Eye (tissue), 1 donor: ENCODE measurements at regions not wholly inside any gene's neighbourhood (a gene's known extent, or its start where the extent isn't known, plus 50 kb on each side); places are given as distances from the start of the nearest gene placed in this dataset.

ENCODE experiments used
- DNase-seq: peaks from one replicate; pipeline ENCODE4 v3.0.0-alpha.2; 2015

DNA sequence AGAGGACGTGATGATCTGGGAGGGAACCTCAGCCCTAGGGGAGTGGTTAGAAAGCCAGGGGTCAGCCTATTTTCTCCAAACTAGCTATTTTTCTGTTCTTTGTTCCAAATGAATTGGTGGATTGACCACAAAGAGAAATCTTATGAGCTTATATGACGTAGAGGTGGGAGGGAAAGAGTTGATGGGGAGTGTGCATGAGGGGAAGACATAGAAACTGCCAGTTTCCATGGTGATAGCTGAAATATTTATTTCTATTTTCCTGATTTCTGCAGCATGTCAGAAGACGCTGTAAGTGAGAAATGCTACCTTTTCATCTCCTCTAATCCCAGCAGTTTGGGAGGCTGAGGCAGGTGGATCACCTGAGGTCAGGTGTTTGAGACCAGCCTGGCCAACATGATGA lies 51.4 kb upstream of the CISTR start:
- DNase-seq = no peak

DNA sequence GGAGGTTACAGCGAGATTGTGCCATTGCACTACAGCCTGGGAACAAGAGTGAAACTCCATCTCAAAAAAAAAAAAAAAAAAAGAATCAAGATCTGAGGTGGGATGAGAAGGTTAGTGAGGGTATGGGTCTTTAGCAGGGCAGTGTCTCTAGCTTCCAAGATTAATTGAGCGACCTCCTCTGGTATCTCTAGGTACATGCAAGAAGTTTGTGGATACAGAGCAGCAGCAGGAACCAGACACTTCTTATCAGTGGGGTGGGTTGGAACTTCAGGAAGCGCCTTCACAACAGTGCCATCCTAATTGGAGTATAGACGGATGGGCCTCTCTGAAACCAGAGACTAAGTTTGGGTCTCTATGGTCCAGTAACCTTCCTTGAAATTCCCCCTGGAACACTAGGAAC lies 51.9 kb upstream of the CISTR start:
- DNase-seq = no peak

DNA sequence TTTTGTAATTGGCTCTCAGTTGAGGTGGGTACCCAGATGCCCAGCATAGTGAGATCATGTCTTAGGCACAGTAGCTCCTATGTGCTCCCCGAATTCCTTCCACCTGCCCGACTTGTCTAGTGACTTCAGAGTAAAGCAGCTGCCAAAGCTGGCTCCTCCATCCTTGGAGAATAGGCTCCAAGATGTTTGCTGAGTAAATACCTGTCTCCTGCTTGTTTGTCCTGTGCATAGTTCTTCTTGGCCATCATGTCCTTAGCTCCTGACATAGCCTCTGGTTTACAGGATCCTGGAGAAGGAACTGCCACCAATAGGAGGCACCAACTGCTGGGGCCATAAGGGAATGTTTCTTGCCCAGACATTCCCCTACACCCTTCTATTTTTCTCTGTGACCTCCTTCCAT lies 52.6 kb upstream of the CISTR start:
- DNase-seq = no peak

DNA sequence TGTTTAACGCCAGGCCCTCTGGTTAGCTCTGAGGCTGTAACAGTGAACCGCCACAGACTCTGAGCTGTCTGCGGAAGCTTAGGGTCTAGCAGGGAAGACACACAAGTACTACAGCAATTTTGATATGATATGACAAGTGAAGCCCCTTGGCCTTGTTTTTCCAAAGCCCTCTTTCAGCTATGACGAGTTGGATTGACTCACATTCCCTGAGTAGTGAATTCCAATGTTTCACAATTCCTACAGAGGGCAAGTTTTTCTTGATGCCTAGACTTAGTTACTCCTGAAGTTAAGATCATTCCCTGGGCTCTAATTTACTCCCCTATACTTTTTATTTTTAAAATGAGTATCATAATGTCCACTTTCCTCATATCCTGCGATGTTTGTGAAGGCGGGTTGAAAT lies 53.3 kb upstream of the CISTR start:
- DNase-seq = no peak

DNA sequence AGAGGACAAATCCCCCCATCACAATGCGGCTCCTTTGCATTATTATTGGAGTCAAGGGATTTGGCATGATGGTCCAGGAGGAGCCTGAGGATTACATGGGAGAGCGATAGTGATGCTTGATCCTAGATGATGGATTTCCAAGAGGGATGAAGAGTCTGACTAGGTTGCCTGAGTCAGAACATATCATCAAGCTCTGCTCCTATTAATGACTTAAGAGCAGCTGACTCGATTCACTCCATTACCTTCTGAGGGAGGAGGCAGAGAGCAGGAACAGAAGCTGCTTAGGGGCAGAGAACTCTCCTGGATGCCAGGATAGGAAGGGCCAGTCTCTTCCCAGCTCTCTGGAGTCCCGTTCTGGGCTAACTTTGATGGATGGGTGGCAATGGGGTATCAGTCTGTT lies 54.0 kb upstream of the CISTR start:
- DNase-seq = no peak

DNA sequence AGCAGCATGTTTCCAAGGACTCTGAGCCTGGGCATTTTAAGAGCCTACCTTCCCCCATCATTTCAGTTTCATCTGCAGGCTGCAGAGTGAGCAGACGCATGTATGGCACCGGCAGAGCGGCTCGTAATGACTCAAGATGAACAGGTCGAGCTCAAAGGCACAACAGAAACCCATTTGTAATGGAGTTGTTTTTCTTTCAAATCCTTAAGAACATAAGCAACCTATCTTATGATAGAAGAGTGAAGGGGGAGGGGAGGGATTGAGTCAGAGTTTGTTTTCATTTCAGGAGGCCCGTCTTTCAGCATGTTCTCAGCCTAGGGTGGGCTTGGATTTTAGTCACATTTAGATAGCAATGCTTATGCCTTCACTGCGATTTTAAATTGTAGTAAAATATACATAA lies 54.9 kb upstream of the CISTR start:
- no peak for DNase-seq

DNA sequence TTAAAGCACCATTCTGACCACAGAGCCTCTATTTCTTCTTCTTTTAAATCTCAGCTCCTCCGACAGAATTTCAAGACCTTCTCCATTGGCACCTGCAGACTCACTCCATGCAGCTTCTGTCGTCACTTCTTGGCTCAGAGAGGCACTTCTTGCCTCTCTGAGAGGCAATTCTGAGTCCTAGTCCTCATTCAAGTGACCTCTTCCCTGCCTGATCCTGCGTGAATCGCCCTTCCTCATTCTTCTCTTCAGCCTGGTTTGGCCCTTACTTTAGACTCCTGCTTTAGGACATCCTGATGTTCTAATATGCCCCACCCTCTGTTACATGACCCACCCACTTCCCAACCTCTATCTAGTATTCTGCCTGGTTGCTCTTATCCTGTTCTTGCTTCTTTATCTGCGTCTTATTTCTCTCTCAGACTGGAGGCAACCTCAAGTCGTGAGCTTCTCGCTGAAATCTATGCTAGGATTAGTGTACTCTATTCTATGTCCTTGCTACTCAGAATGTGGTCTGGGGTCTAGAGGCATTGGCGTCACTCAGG lies 55.6 kb upstream of the CISTR start:
- no peak for DNase-seq

DNA sequence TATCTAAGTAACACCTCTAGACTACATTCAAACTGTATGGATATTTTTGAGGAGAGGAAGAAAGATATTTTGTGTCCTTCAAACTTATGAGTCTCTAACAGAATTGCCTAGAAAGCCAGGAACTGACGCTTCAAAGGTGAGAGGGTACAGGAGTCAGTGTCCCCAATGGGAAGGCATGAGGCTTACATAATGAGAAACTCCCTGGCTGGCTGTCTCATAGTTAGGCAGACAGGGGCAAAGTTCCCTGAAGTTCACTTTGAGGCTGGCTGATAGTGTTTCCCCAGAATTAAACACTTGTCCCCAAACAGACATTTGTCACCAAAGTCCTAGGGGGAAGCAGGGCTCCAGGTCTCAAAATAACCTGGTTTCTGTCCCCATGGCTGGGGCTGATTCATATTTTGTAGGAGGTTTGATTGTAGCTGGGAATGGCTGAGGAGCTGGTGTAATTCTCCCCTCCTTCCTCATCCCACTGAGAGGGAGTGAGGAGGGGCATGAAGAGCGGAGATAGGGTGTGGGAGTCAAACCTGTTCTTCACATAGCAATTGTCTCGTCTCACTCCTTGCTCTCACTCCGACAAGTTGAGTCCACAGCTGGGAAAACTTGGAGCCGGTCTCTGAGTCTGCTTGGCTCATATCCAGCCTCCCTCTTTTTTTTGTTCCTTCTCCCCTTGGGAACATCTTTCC lies 56.4 kb upstream of the CISTR start:
- no peak for DNase-seq

DNA sequence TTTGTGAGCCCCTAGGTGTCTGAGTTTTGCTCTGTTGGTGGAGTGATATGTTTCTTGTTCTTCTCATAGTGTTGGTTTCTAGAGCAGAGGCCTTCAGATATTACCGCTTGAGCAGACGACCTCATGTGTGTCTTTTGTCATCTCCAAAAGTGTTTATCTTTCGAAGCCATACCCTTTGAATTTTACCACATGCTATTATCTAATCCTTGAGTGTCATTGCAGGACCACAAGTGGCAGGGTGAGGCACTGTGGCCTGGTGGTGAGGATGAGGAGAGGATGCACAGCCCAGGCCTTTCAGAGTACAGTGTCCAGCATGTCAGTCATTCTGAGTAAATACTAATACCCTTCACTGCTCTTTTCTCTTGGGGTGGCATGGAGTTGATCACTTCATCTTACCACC lies 57.2 kb upstream of the CISTR start:
- no peak for DNase-seq

DNA sequence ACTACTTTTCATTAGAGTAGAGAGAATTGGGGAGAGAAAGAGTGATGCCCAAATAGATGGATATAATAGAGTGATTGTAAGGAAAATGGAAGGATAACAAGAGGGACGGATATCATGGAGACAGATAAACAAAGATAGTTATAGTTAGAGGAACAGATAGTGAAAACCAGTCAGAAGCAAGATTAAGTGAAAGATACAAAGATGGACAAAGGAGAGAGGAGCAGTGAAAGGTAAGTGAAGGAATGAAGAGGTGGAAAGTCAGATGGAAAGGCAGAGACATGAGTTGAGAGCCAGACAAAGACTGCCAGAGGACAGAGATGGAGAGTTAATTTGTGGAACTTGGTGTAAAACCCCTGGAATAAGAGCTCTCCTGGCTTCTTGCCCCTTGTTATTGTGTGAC lies 59.2 kb upstream of the CISTR start:
- DNase-seq = no peak

DNA sequence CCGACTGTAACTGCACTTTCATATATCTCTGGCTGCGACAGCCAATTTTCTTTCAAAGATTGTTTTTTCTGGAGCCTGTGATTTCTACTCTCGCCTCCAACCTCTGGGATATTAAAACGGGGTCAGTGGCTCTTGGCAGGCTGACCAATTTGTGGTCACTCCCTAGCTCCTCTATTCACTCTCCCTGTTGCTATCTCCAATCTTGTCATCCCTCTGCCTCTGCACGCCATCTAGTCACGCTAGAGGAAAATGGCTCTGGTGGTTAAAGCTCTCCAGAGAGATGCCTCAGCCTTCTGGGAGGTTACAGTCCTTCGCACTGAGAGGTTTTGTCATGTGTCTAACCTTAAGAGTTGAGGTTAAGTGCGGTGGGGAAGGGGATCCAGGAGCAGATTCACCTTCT lies 59.8 kb upstream of the CISTR start:
- DNase-seq = no peak

DNA sequence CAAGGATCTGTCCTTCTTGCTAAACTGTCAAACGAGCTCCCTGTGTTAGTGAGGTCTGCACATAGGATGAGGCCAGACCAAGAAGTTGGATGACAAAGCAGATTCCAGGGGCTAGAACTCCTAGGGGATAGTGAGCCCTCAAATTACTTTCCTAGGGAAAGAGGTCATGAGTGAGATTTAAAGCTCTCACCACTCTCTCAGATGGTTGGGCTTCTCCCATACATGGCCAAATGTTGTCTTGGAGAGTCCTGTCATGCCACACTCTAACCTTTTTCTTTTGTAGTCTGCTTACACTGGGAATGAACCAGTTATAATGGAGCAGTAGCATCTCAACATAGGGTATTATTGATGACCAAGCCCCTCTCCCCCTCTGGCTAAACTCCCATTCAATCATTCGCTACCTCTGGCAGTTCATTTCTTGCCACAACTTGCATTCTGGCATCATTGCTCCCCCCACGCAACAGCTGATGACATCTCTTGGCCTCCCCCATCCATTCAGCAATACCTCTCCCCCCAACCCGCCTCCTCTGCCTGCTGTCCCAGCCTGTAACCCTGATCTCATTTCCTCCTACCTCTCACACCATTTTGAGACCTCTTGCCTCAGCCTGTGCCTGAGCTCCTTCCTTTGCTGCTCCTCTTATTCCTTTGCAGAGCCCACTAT lies 64.7 kb upstream of the CISTR start:
- DNase-seq = no peak

DNA sequence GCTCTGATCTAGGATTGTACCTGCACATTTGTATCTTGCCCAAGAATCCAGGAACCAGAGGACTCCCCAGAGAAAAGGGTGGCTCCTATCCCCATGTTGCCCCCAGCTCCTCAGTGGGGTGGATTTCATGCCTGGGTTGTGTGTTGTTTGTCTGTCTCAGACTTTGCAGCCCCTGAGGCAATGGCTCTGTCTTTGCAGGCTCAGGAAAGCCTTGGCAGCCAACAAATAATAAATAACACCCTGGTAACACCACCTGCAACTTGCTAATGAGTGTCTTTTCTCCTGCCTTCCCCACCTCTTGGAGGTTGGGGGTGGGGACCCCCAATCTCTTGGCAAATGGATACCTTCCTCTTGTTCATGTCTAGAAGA lies 65.2 kb upstream of the CISTR start:
- no peak for DNase-seq

DNA sequence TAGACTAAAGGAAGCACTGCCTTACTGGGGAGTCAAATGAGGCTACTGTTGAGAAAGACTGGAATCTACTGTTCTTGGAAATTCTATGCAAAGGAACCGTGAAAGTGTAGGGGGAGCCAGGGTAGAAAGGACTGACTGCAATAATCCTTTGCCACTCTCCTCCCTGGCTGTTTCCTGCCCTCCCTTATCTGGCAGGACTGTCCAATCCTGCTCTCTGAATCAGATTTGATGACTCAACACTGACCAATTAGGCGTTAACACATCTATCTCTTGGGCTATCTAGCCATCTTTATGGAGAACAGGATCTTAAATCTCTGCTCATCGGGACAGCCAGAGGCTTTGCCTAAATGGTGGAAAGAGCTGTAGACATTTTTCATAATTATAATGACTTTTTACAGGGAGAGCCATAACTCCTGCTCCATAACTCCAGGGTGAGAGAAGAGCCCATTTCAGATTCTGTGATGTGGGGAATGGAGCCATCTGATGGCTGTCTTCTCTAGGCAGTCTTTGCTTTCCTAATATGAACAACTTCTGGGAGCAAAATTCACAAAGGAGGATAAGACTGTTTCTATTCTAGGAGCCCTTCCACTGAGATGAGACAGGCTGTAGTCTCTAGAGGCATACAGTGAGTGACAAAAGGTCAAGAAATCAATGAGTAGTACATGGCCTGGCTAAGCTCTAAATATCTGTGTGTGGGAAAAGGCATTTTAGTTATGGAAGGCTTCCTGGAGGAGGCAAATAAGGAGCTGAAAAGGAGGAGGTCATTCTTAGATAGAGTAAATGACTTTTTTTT lies 68.9 kb upstream of the CISTR start:
- no peak for DNase-seq

DNA sequence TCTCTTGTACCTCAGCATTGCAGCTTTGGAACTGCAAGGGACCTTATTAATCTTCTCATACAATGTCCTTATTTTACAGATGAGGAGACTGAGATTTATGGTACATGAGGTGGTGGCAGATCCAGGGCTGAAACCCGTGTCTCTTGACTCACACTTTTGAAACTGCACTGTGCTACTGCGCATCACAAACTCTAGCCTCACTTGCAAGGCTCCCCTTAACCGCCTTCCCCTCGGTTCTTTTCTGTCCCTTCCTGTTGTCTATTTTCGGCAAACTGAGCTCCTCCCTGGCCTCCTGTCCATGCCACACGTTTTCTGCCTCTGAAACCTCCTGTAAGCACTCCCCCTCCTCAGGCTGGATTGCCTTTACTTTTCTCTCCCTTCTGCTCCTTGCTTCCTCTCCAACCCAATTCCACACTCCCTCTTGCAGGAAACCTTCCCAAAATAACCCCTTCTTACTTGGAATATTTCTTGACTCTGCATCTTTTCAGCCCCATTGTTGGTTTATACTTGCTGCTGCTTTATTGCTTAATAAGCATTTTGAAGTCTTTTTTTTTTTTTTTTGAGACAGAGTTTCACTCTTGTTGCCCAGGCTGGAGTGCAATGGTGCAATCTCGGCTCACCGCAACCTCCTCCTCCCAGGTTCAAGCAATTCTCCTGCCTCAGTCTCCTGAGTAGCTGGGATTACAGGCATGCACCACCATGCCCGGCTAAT lies 72.4 kb upstream of the CISTR start:
- DNase-seq = no peak

DNA sequence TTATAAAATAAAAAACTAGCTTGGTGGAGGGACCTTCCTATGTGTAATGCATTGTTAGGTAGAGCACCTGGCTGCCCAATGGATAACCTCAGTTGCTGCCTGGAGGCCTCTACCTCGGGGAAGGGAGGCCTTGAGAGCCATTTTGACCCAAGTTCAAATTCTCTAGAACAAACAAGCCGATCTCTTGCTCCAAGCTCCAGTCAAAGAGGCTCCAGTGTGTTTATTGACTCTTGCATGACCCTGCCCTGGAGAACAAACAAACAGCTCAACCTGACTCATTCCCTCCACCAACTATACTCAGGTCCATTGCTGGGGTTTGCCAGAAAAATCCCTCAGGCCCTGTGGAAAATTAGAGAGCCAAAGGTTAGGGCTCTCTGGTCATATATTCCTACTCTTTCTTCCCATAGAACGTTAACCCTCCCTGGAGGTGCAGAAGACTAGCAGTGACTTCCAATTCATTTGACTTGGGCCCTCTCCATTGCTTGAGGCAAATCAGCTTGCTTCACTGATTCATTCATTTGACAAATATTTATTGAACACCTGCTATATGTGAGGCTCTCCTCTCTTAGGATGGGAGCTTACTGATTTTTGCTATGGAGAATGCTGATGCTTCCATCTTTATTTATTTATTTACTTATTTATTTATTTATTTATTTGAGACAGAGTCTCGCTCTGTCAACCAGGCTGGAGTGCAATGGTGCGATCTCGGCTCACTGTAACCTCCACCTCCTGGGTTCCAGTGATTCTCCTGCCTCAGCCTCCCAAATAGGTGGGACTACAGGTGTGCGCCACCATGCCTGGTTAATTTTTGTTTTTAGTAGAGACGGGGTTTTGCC lies 73.7 kb upstream of the CISTR start:
- no peak for DNase-seq

DNA sequence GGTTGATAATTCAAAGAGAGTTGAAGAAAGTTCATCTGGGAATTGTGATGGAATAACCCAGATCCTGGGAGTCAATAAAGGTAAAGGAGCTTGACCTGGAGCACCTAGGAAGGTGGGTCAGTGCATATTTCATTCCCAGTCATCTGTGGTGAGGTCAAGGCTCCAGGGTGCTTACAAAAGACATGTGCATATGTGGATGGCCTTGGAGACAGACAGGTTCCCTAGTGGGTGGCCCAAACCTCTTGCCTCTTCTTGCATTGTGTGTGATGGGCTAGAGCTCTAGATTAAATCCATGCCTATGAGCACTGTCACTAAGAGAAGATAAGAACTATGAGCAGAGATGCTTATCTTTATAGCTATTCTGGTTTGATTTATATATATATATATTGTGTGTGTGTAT lies 75.5 kb upstream of the CISTR start:
- no peak for DNase-seq

DNA sequence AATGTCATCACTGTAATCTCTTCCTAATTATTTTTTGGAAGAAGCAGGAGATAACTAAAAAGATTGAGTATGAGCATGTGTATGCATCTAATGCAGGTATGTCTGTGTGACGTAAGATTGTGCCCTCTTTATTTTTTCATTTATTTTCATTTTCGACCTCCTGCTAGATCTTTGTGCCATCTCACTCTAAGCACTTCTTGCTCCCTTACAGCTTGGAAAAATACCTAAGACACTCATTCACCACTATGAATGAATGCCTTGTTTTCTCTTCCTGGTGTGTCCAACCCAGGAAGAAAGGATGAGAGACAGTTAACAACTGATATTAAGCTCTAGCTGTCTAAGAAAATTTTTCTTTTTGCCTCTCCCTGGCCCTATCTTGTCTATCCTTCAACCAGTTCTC lies 76.8 kb upstream of the CISTR start:
- no peak for DNase-seq

DNA sequence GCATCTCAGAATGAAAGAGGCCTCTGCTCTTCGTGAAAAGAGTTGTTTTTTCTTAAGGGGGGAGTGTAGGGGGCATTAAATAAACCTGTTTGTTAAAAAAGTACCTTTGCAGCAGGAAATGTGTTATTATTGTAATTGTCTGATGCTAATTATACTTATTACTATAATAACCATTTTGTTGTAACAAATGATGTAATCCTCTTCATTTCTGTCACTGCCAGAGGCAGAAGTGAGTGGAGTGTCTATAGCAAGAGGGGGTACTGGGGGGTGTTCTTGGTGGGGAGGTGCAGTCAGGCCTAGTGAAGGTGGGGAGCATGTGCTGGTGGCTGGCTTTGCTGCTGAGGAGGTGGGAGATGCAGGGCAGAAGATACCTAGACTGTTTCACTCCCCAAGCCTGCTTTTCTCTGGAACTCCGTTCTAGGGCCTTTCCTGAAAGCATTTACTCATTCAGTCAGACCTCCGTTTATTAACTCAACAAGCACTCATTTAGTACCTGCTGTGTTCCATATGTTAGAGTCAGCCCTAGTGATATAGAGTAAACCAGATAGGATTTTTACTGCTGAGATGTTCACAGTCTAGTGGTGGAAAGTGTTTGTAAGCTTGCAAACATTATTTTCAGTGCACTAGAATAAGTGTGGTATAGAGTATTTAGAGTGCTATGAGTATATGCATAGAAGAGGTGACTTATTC lies 77.5 kb upstream of the CISTR start:
- DNase-seq = no peak

DNA sequence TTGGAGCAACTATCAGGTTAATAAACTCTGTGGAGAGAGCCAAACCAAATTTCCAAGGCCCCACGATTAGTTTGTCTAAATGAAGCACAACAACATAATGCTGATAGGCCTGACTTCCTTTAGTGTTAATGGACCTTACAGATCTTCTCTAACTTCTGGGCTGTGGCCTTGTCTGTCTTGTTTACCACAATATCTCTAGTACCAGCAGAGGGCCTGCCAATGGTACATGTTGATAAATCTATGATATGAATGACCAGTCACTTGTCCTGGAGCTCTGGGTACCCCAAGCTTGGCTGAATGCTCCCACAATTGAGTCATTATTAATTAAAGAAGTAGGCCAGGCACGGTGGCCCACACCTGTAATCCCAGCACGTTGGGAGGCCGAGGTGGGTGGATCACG lies 78.9 kb upstream of the CISTR start:
- no peak for DNase-seq

DNA sequence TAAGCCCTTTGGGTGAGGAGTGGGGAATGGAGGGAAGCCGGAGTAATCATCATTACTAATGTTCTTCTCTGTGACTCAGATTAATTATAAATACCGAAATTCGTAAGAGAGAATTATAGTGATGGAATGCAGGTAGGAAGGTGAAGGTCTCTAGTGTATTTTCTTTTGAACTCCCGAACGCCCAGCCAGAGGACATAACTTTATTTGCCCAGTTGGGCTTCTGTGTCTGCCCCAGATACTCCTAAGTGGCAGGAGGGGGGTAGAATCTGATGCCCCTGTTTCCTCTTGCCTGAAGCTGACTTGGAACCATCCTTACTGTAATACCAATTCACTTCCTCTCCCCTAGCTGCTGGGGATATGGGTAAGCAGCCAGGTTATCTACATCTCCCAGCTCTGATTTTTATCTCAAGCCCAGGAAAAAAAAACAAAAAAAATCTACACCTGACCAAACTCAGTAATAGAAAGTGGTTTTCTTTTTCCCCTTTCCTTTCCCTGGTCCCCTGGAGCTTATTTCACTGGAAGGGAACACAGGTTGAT lies 84.4 kb upstream of the CISTR start:
- DNase-seq = no peak

DNA sequence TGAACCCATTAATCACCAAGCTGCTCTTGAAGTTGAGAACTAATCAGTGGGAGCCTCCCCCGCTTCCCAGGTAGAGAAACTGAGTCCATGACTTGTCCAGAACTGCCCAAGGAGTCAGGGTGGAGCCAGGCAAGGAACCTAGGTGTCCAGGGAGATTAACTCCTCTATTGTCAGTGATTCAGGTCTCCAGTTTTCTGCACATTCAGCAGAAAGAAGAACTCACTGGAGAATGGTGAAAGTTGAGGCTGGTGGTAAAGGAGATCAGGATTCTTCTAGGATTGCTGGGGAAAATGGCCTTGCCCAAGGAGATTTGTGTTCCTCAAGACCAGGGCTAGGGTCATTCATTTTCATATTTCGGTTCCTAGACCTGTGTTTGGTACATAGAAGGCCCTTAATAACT lies 87.2 kb upstream of the CISTR start:
- DNase-seq = no peak
